ENCODE measurements at regions not wholly inside any gene's neighbourhood (a gene's known extent, or its start where the extent isn't known, plus 50 kb on each side); places are given as distances from the start of the nearest gene placed in this dataset.

GRCh38 chr1:119308130-119308700, 60.4 kb upstream of the HAO2 start:
- no peak for DNase-seq (ENCODE audit: low read depth)

- no peak for DNase-seq (ENCODE audit: low read depth)
Observed at GRCh38 chr1:119308806-119309205, 59.8 kb upstream of the HAO2 start.

DNA sequence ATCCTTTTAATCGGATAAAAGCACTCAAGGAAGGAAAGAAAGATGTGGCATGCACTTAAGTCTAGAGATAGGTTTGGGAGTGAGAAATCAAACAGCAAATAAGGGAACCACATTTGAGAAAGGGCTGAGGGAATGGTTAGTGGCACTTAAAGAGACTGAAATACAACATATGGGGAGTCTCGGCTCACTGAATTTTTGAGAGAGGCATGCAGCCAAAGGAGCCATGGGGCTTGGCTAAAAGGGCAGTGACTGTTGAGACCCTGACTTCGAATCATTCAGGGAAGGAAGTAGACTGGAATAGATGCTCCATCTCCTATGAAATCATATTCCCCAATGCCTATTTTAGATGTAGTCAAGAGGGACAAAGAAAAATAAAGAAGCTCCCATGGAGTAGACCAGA, 58.3 kb upstream of the HAO2 start:
- DNase-seq (ENCODE audit: low read depth) = no peak

GRCh38 chr1:119312500-119312899, 56.1 kb upstream of the HAO2 start:
- DNase-seq (ENCODE audit: low read depth) = no peak

- no peak for DNase-seq (ENCODE audit: low read depth)
Observed at GRCh38 chr1:119314001-119314796, 54.4 kb upstream of the HAO2 start.

DNA sequence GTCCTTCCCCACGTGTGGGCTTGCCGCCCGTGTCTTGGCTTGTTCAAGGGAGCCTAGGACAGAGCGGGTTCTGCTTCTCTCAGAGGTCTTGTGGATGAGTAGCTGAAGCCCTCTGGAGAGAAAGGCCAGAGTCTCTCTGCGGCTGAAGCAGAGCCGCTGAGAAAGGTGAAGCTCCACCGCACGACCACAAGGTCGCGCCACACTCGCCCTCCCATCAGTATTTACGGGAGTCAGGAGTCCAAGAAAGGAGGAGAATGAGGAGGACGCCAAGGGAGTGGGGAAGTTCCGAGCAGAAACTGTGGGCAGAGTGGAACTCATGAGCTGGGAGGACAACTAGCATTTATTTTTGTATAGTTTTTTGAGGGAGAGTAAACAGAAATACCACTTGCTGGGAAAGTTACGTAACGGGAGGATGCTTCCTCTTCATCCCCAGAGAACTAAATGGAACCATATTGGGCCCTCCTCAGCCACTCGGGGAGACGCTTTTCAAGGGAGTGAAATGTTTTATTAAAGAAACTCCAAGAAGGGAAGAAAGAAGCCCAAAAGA, 51.6 kb upstream of the HAO2 start:
- no peak for DNase-seq (ENCODE audit: low read depth)

DNA sequence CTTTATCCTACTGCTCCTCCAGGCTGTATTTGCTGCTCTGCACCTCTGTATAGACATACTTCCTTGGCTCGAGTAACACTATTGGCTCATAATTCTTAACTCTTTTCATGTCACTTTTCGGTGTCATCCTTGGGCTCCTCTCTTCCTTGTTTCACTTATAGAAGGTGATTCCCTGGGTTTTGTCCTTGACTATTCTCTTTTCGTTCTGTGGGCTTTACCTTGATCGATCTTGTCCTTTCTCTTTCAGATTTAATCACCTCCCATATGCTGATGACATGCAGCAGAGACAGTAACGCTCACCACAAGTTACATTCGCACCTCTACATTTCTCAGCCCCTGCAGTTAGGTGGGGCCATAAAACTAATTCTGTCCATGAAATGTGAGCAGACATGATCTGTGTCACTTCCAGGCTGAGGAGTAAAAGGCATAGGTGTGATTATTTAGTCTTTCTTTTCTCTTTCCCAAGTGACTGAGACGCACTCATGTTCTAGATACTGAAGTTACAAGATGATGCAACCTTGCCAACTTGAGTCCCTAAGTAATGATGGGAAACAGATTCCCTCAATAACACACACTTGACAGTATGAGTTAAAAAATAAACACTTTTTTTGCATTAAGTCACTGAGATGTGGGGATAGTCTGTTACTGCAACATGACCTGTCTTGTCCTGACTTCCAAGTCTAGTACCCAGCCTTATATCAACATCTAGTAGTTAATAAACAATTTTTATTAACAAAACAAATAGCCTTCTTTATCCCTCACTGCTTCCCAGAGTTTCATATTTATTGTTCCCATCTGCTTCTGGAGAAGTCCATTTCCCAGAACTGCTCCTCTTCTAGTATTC, 49.9 kb upstream of the HAO2 start:
- DNase-seq (ENCODE audit: low read depth) = no peak
